OCI-LY1 (cell line): ENCODE measurements at regions not wholly inside any gene's neighbourhood (a gene's known extent, or its start where the extent isn't known, plus 50 kb on each side); places are given as distances from the start of the nearest gene placed in this dataset.

ENCODE experiments used
- CTCF ChIP-seq: fragments of 200-600 bp; sonication (generic), shearing (Covaris generic); IDR thresholded peaks from 2 replicates; pipeline ENCODE4 v1.5.1; 2017; ENCODE audit warnings: mild to moderate bottlenecking, antibody characterized with exemption, low read length, moderate library complexity, mixed read lengths
- EZH2 ChIP-seq: fragments of 200-600 bp; sonication (generic), shearing (Covaris generic); IDR thresholded peaks from 2 replicates; pipeline ENCODE4 v1.8.0; 2017; ENCODE audit warnings: borderline replicate concordance, mixed run types, mild to moderate bottlenecking, antibody characterized with exemption, low read length, moderate library complexity, mixed read lengths

GRCh38 chr5:56612759-56613158, 202.6 kb upstream of the MAP3K1 start:
- no peak for TF ChIP-seq CTCF
- no peak for TF ChIP-seq EZH2
